Neural cell (in vitro differentiated cells): ENCODE measurements at regions not wholly inside any gene's neighbourhood (a gene's known extent, or its start where the extent isn't known, plus 50 kb on each side); places are given as distances from the start of the nearest gene placed in this dataset.

Experiments
- EZH2 ChIP-seq: fragments of 200-600, 300-800 bp; shearing (Covaris generic), sonication (generic); IDR thresholded peaks from 2 replicates; pipeline ENCODE4 v1.6.1; 2014; ENCODE audit warnings: antibody characterized with exemption, low read length, borderline replicate concordance, mild to moderate bottlenecking; ENCODE audit not compliant: insufficient read depth, poor library complexity, severe bottlenecking
- RAD21 ChIP-seq: fragments of 450-650 bp; conservative IDR thresholded peaks from 2 replicates; pipeline ENCODE4 v1.6.1; 2014; ENCODE audit warnings: antibody characterized with exemption, mild to moderate bottlenecking, moderate library complexity
- TF ChIP-seq, protein P1 (sequence below): fragments of 450-650 bp; IDR thresholded peaks from 2 replicates; pipeline ENCODE4 v1.5.1; 2014; ENCODE audit warnings: antibody characterized with exemption, mild to moderate bottlenecking, moderate library complexity; ENCODE audit not compliant: poor library complexity, severe bottlenecking

DNA sequence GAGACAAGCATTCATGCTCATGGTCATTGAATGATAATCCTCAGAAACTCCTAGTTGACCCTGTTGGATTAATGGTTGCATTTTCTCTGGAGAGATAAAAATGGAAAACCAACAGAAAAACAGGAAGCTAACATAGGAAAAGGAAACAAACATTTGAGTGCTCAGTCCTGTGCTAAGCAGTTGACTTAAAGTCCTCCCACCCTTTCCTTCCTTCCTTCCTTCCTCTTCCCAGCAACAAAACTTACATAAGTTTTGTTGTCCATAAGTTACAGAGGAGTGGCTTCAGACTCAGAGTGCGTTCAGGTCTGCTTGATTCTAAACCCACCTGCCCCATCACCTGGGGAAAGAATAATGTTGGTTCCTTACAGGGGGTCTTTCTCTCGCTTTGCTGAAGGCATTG is 163.8 kb upstream of the RGMA start:
- TF ChIP-seq, protein P1, sequence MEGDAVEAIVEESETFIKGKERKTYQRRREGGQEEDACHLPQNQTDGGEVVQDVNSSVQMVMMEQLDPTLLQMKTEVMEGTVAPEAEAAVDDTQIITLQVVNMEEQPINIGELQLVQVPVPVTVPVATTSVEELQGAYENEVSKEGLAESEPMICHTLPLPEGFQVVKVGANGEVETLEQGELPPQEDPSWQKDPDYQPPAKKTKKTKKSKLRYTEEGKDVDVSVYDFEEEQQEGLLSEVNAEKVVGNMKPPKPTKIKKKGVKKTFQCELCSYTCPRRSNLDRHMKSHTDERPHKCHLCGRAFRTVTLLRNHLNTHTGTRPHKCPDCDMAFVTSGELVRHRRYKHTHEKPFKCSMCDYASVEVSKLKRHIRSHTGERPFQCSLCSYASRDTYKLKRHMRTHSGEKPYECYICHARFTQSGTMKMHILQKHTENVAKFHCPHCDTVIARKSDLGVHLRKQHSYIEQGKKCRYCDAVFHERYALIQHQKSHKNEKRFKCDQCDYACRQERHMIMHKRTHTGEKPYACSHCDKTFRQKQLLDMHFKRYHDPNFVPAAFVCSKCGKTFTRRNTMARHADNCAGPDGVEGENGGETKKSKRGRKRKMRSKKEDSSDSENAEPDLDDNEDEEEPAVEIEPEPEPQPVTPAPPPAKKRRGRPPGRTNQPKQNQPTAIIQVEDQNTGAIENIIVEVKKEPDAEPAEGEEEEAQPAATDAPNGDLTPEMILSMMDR = no peak
- TF ChIP-seq RAD21 = no peak
- TF ChIP-seq EZH2 = no peak
